H1 (cell line): ENCODE measurements at regions not wholly inside any gene's neighbourhood (a gene's known extent, or its start where the extent isn't known, plus 50 kb on each side); places are given as distances from the start of the nearest gene placed in this dataset.

Experiments
- CTCF ChIA-PET: fragments of 300-600 bp; sonication (Branson Sonifier 250); formaldehyde crosslinking; loops from one replicate; lab custom pipeline; 2021; ENCODE audit not compliant: partially characterized antibody; lab: Charles Lee
- POLR2A ChIA-PET: fragments of 300-600 bp; sonication (Branson Sonifier 250); formaldehyde crosslinking; loops from one replicate; lab custom pipeline; 2021; ENCODE audit warnings: inconsistent platforms; ENCODE audit not compliant: partially characterized antibody; lab: Charles Lee
- DNase-seq, 2 experiments: peaks; one replicate each; pipeline versions ENCODE4 v3.0.0 to v3.0.0-alpha.2; 2010 to 2022; ENCODE audit warnings: low spot score in 2 of 2, low read depth in 1 of 2, mixed read lengths in 1 of 2
- FAIRE-seq: peaks from 2 replicates; lab custom pipeline; 2011; peaks lifted over from hg19 to GRCh38; lab: Jason Lieb, UNC
- H2AFZ ChIP-seq: 2 replicates; pipeline ENCODE4 v1.8.1; 2012; ENCODE audit warnings: low read length, inconsistent platforms
- H2AK5ac ChIP-seq: 2 replicates; pipeline ENCODE4 v1.6.1; 2013; ENCODE audit warnings: low read depth, low read length
- H2BK120ac ChIP-seq: replicated peaks from 2 replicates; pipeline ENCODE3; 2013; ENCODE audit warnings: low read depth, low read length, inconsistent platforms
- H2BK12ac ChIP-seq: 2 replicates; pipeline ENCODE4 v1.6.1; 2013; ENCODE audit warnings: low read depth, low read length
- H2BK15ac ChIP-seq: 2 replicates; pipeline ENCODE4 v1.6.1; 2013; ENCODE audit warnings: low read length
- H2BK20ac ChIP-seq: 2 replicates; pipeline ENCODE4 v1.6.1; 2013; ENCODE audit warnings: low read length
- H2BK5ac ChIP-seq: 2 replicates; pipeline ENCODE4 v1.6.1; 2013; ENCODE audit warnings: low read depth, low read length
- H3K14ac ChIP-seq: 2 replicates; pipeline ENCODE4 v1.6.1; 2013; ENCODE audit warnings: inconsistent platforms; ENCODE audit not compliant: insufficient read length
- H3K18ac ChIP-seq: 2 replicates; pipeline ENCODE4 v1.6.1; 2013; ENCODE audit warnings: low read length; ENCODE audit errors: extremely low read depth
- H3K23ac ChIP-seq: 2 replicates; pipeline ENCODE4 v1.6.1; 2013; ENCODE audit warnings: inconsistent platforms; ENCODE audit not compliant: insufficient read length
- H3K23me2 ChIP-seq: 2 replicates; pipeline ENCODE4 v1.6.1; 2013; ENCODE audit warnings: low read depth, low read length
- H3K27ac ChIP-seq: 2 replicates; pipeline ENCODE4 v1.6.1; 2011; ENCODE audit warnings: low read depth, low read length, inconsistent platforms
- H3K27me3 ChIP-seq, 4 experiments: replicated peaks in 1 of 4; 1 replicate in 1 of 4; 2 replicates in 3 of 4; pipeline versions ENCODE4 v1.6.1 to v1.8.1; 2011 to 2013; ENCODE audit warnings: low read length in 3 of 4, mild to moderate bottlenecking in 3 of 4, inconsistent platforms in 2 of 4, mixed read lengths in 2 of 4, moderate library complexity in 1 of 4; ENCODE audit not compliant: control insufficient read depth in 3 of 4, insufficient read depth in 3 of 4; ENCODE audit errors: extremely low read depth in 1 of 4
- H3K36me3 ChIP-seq, 4 experiments: 2 replicates each; pipeline versions ENCODE4 v1.6.1 to v1.8.1; 2011 to 2013; ENCODE audit warnings: mild to moderate bottlenecking in 4 of 4, low read length in 3 of 4, moderate library complexity in 2 of 4, control low read depth in 1 of 4, inconsistent platforms in 1 of 4; ENCODE audit not compliant: insufficient read depth in 4 of 4, control insufficient read depth in 2 of 4
- H3K4ac ChIP-seq: replicated peaks from 2 replicates; pipeline ENCODE3; 2013; ENCODE audit warnings: low read length, low read depth, mixed read lengths, inconsistent platforms; ENCODE audit not compliant: insufficient read length
- H3K4me1 ChIP-seq, 4 experiments: replicated peaks in 1 of 4; 1 replicate in 1 of 4; 2 replicates in 3 of 4; pipeline versions ENCODE4 v1.6.1 to v1.8.1; 2011 to 2013; ENCODE audit warnings: low read length in 3 of 4, inconsistent platforms in 2 of 4, mixed read lengths in 1 of 4; ENCODE audit not compliant: insufficient read depth in 4 of 4, control insufficient read depth in 3 of 4
- H3K4me2 ChIP-seq, 2 experiments: 2 replicates each; pipeline versions ENCODE4 v1.6.1 to v1.8.1; 2011 to 2013; ENCODE audit warnings: low read depth in 2 of 2, low read length in 2 of 2, control low read depth in 1 of 2, inconsistent platforms in 1 of 2, mild to moderate bottlenecking in 1 of 2; ENCODE audit not compliant: insufficient read depth in 1 of 2
- H3K4me3 ChIP-seq, 4 experiments: fragments of 200-600, 300-600 bp in 1 of 4; sonication (generic), shearing (Covaris generic), sonication (Bioruptor Twin) in 1 of 4; 2 replicates each; pipeline versions ENCODE4 v1.5.1 to v1.8.1; 2011 to 2016; ENCODE audit warnings: low read length in 4 of 4, low read depth in 3 of 4, control low read depth in 2 of 4, inconsistent platforms in 2 of 4, mild to moderate bottlenecking in 2 of 4, mixed read lengths in 1 of 4, moderate library complexity in 1 of 4; ENCODE audit not compliant: insufficient read depth in 2 of 4; ENCODE audit errors: extremely low read depth in 1 of 4
- H3K56ac ChIP-seq: replicated peaks from 2 replicates; pipeline ENCODE3; 2013; ENCODE audit warnings: low read depth, mild to moderate bottlenecking, mixed read lengths, low read length, inconsistent platforms; ENCODE audit not compliant: insufficient read length
- H3K79me1 ChIP-seq: 2 replicates; pipeline ENCODE4 v1.6.1; 2013; ENCODE audit warnings: low read depth, low read length, control low read depth
- H3K79me2 ChIP-seq, 2 experiments: 2 replicates each; pipeline versions ENCODE4 v1.6.1 to v1.8.1; 2012 to 2013; ENCODE audit warnings: low read length in 2 of 2, mild to moderate bottlenecking in 2 of 2, inconsistent platforms in 1 of 2; ENCODE audit not compliant: insufficient read depth in 2 of 2, control insufficient read depth in 1 of 2
- H3K9ac ChIP-seq, 4 experiments: replicated peaks in 1 of 4; 1 replicate in 1 of 4; 2 replicates in 3 of 4; pipeline versions ENCODE4 v1.6.1 to v1.8.1; 2011 to 2013; ENCODE audit warnings: low read depth in 3 of 4, low read length in 3 of 4, control low read depth in 2 of 4, mild to moderate bottlenecking in 2 of 4, moderate library complexity in 2 of 4, inconsistent platforms in 1 of 4; ENCODE audit errors: extremely low read depth in 1 of 4
- H3K9me3 ChIP-seq, 2 experiments: 2 replicates each; pipeline versions ENCODE4 v1.6.1 to v1.8.1; 2012 to 2013; ENCODE audit warnings: mild to moderate bottlenecking in 2 of 2, moderate library complexity in 2 of 2, control low read depth in 1 of 2, inconsistent platforms in 1 of 2, low read depth in 1 of 2, low read length in 1 of 2, mixed read lengths in 1 of 2; ENCODE audit not compliant: insufficient read depth in 2 of 2
- H4K20me1 ChIP-seq, 2 experiments: replicated peaks in 1 of 2; 2 replicates each; pipeline versions ENCODE3 to v1.8.1; 2011 to 2013; ENCODE audit warnings: inconsistent platforms in 2 of 2, low read length in 2 of 2, mild to moderate bottlenecking in 1 of 2; ENCODE audit not compliant: insufficient read depth in 2 of 2, control insufficient read depth in 1 of 2
- H4K5ac ChIP-seq: 2 replicates; pipeline ENCODE4 v1.6.1; 2013; ENCODE audit warnings: low read length, low read depth, mixed read lengths, inconsistent platforms; ENCODE audit not compliant: insufficient read length
- H4K8ac ChIP-seq: 2 replicates; pipeline ENCODE4 v1.8.0; 2013; ENCODE audit warnings: mild to moderate bottlenecking, moderate library complexity, low read length, inconsistent platforms; ENCODE audit not compliant: insufficient read depth; ENCODE audit errors: extremely low read depth
- H4K91ac ChIP-seq: replicated peaks from 2 replicates; pipeline ENCODE3; 2013; ENCODE audit warnings: low read length, mixed read lengths, inconsistent platforms; ENCODE audit not compliant: insufficient read length
- ASH2L ChIP-seq: fragments of 200-600, 300-600 bp; sonication (generic); IDR thresholded peaks from one replicate; pipeline ENCODE4 v1.7.1; 2017; ENCODE audit warnings: low read length
- CHD2 ChIP-seq: IDR thresholded peaks from 2 replicates; pipeline ENCODE4 v1.6.1; 2012; ENCODE audit warnings: low read length, improper control_type of control experiment
- CREB1 ChIP-seq: IDR thresholded peaks from 2 replicates; pipeline ENCODE4 v1.6.1; 2012; ENCODE audit warnings: inconsistent platforms
- EGR1 ChIP-seq: IDR thresholded peaks from 2 replicates; pipeline ENCODE4 v1.6.1; 2011; ENCODE audit warnings: low read depth, low read length, borderline replicate concordance
- JUND ChIP-seq: IDR thresholded peaks from 2 replicates; pipeline ENCODE4 v1.6.1; 2011; ENCODE audit warnings: mild to moderate bottlenecking, improper control_type of control experiment, low read length
- KDM5A ChIP-seq: fragments of 200-600 bp; IDR thresholded peaks from 2 replicates; pipeline ENCODE4 v1.7.1; 2012; ENCODE audit warnings: mild to moderate bottlenecking, low read length, inconsistent platforms, mixed read lengths
- MAX ChIP-seq: IDR thresholded peaks from 2 replicates; pipeline ENCODE4 v1.6.1; 2012; ENCODE audit warnings: inconsistent platforms
- PHF8 ChIP-seq: fragments of 200-600 bp; sonication (generic); conservative IDR thresholded peaks from 2 replicates; pipeline ENCODE4 v1.7.1; 2012; ENCODE audit warnings: low read depth, mild to moderate bottlenecking, inconsistent platforms, low read length, moderate library complexity
- POLR2AphosphoS5 ChIP-seq: IDR thresholded peaks from 2 replicates; pipeline ENCODE4 v1.6.1; 2011; ENCODE audit warnings: low read depth, low read length
- RFX5 ChIP-seq: IDR thresholded peaks from 2 replicates; pipeline ENCODE4 v1.6.1; 2011; ENCODE audit warnings: low read depth, low read length, improper control_type of control experiment, borderline replicate concordance
- SAP30 ChIP-seq: fragments of 300-600 bp; sonication (generic); IDR thresholded peaks from 2 replicates; pipeline ENCODE4 v1.7.1; 2012; ENCODE audit warnings: low read length, moderate library complexity, mild to moderate bottlenecking, inconsistent platforms; ENCODE audit not compliant: insufficient read depth, insufficient replicate concordance
- SIRT6 ChIP-seq: IDR thresholded peaks from one replicate; pipeline ENCODE4 v1.7.1; 2012; ENCODE audit warnings: low read length, inconsistent platforms
- SIX5 ChIP-seq: IDR thresholded peaks from 2 replicates; pipeline ENCODE4 v1.6.1; 2011; ENCODE audit warnings: mild to moderate bottlenecking, low read depth, low read length
- SP2 ChIP-seq: IDR thresholded peaks from 2 replicates; pipeline ENCODE4 v1.6.1; 2012; ENCODE audit warnings: mild to moderate bottlenecking, low read length, inconsistent platforms
- TAF1 ChIP-seq: IDR thresholded peaks from 2 replicates; pipeline ENCODE4 v1.6.1; 2011; ENCODE audit warnings: mild to moderate bottlenecking, low read depth, low read length
- WGBS, 2 experiments: shearing (Covaris generic) in 1 of 2; methylation state at CpG; one replicate each; pipeline versions ENCODE4 v1.1.6 to v1.1.7; 2013 to 2015; ENCODE audit warnings: low lambda C conversion rate in 2 of 2, mixed read lengths in 2 of 2, inconsistent platforms in 1 of 2, low coverage in 1 of 2, missing lambda C conversion rate in 1 of 2; ENCODE audit not compliant: insufficient replicate concordance in 2 of 2, insufficient coverage in 1 of 2, insufficient read length in 1 of 2; ENCODE audit errors: extremely low coverage in 1 of 2, missing lambda C conversion rate in 1 of 2; 5-methylcytosine and 5-hydroxymethylcytosine counted together

GRCh38 chr14:89598548-89599186 is 181.6 kb upstream of the FOXN3 start:
- no peak overlapping the region for H2BK12ac ChIP-seq
- TF ChIP-seq POLR2AphosphoS5 (no peak), SP2 (no peak), EGR1 (no peak), RFX5 (no peak), PHF8 (no peak), ASH2L (no peak), CHD2 (no peak), CREB1 (no peak), SIRT6 (no peak), MAX (no peak), SAP30 (no peak), TAF1 (no peak), SIX5 (no peak), JUND (no peak), KDM5A (no peak)

More at GRCh38 chr14:89598548-89599186, 181.6 kb upstream of the FOXN3 start:
- H4K91ac ChIP-seq = no peak overlapping the region
- no peak overlapping the region for H2AFZ ChIP-seq
- no peak overlapping the region for H2BK5ac ChIP-seq
- H3K79me2 ChIP-seq = peaks cover 0 to 91% of the 10 kb centered on the region in 2 experiments; a peak in 3 of 4 replicates
- ChIA-PET POLR2A (interaction anchor here (1.6 kb wide), 1 partner anchor 20 kb away, joined by 4 read pairs; no protein-coding TSS in a partner anchor), CTCF (interaction anchor here (0.5 kb wide), 1 partner anchor 76 kb away, joined by 3 read pairs; no protein-coding TSS in a partner anchor)
- peaks cover 0 to 1% (median 0%) of the 10 kb centered on the region in 4 experiments; a peak in 1 of 7 replicates for H3K27me3 ChIP-seq
- whole genome bisulfite sequencing, 2 experiments = 96% methylated on average over 2 of the region's 2 CpGs; no CpG with 5 or more reads in 1 of the 2 experiments
- no peak for DNase-seq
- no peak overlapping the region for H2BK20ac ChIP-seq
- no peak overlapping the region for H3K4ac ChIP-seq
- H3K14ac ChIP-seq = no peak overlapping the region
- FAIRE-seq = no peak
- peaks cover 12 to 14% of the 10 kb centered on the region in 2 experiments; a peak in 3 of 4 replicates for H3K9me3 ChIP-seq
- no peak overlapping the region for H3K4me3 ChIP-seq
- no peak overlapping the region for H3K4me2 ChIP-seq
- H3K18ac ChIP-seq = no peak overlapping the region
- no peak overlapping the region for H2BK120ac ChIP-seq
- H3K9ac ChIP-seq = no peak overlapping the region
- H4K5ac ChIP-seq = no peak overlapping the region
- H3K23ac ChIP-seq = no peak overlapping the region
- no peaks in the 10 kb centered on the region for H3K79me1 ChIP-seq
- peaks cover 0 to 19% (median 9%) of the 10 kb centered on the region in 4 experiments; a peak in 3 of 8 replicates for H3K36me3 ChIP-seq
- H4K20me1 ChIP-seq = no peaks in the 10 kb centered on the region
- no peak overlapping the region for H3K27ac ChIP-seq
- H3K56ac ChIP-seq = no peak overlapping the region
- H2AK5ac ChIP-seq = no peak overlapping the region
- peaks cover 0 to 8% (median 0%) of the 10 kb centered on the region in 4 experiments; a peak in 2 of 7 replicates for H3K4me1 ChIP-seq
- H3K23me2 ChIP-seq = no peaks in the 10 kb centered on the region
- no peak overlapping the region for H2BK15ac ChIP-seq
- H4K8ac ChIP-seq = no peak overlapping the region
